ENCODE measurements at regions not wholly inside any gene's neighbourhood (a gene's known extent, or its start where the extent isn't known, plus 50 kb on each side); places are given as distances from the start of the nearest gene placed in this dataset.

DNA sequence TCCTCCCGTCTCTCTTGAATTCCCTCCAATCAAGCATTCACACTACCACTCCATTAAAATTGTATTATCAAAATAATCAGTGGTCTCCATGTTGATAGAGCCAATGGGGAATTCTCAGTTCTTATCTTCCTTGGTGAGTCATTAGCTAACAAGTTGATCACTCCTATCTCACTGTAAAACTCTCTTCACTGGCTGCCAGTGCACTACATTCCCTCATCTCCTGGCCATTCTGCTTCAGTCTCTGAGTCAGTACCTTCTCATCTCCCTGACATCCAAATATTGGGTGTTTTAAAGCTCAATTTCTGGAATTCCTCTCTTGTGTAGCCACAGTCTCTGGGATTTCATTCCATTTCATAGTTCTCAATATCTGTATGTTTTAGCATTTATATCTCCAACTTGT, 175.2 kb downstream of the ALDH1A2 start:
- TF ChIP-seq CBX5 (CRISPR knock-in tag; IDR thresholded peaks at IDR 0.05; ENCODE audit: borderline replicate concordance) (no peak), KDM3A (CRISPR knock-in tag; IDR thresholded peaks at IDR 0.05; ENCODE audit: low read depth) (no peak), ZNF879 (CRISPR knock-in tag; IDR thresholded peaks at IDR 0.05) (no peak), HOXA7 (CRISPR knock-in tag; IDR thresholded peaks at IDR 0.05) (no peak)
- TF ChIP-seq, protein P1, sequence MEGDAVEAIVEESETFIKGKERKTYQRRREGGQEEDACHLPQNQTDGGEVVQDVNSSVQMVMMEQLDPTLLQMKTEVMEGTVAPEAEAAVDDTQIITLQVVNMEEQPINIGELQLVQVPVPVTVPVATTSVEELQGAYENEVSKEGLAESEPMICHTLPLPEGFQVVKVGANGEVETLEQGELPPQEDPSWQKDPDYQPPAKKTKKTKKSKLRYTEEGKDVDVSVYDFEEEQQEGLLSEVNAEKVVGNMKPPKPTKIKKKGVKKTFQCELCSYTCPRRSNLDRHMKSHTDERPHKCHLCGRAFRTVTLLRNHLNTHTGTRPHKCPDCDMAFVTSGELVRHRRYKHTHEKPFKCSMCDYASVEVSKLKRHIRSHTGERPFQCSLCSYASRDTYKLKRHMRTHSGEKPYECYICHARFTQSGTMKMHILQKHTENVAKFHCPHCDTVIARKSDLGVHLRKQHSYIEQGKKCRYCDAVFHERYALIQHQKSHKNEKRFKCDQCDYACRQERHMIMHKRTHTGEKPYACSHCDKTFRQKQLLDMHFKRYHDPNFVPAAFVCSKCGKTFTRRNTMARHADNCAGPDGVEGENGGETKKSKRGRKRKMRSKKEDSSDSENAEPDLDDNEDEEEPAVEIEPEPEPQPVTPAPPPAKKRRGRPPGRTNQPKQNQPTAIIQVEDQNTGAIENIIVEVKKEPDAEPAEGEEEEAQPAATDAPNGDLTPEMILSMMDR (CRISPR knock-in tag; IDR thresholded peaks at IDR 0.05) = no peak

Data from HepG2 (cell line).